ENCODE measurements at regions not wholly inside any gene's neighbourhood (a gene's known extent, or its start where the extent isn't known, plus 50 kb on each side); places are given as distances from the start of the nearest gene placed in this dataset.

DNA sequence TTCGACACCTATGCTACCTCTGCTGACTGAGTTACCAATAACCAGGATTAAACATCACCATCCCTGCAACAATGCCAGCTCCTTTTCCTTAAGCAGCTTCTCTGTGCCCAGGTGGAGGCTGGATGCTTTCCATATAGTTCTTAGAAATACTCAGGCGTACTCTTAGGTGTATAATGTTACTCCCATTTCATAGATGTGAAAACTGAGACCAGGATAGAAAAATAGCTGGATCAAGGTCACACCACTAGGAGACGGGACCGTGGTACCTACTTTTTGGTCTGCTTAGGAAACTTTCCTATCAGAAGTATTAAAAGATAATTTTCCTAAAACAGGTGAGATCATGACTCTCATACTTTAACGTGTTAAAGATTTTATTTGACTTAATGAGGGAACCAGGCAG, 141.7 kb upstream of the RPL38 start:
- DNase-seq: no peak

DNA sequence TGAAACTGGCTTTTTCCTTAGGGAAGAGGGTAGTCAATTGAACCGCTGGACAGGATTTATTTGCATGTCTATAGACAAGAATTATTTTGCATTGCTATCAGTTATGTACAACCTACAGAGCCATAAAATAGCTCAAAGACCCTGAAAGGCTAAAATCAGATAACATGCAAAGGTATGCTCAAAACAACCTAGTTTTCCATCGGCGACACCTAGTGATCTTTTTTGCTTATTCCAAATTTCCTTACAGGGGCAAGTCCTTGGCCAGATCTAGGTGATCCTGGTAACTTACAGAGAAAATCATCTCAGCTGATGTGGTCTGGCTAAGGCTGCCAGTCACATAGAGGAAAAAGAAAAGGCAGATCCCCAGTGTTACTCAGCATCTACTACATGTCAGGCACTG, 141.2 kb upstream of the RPL38 start:
- DNase-seq: no peak

DNA sequence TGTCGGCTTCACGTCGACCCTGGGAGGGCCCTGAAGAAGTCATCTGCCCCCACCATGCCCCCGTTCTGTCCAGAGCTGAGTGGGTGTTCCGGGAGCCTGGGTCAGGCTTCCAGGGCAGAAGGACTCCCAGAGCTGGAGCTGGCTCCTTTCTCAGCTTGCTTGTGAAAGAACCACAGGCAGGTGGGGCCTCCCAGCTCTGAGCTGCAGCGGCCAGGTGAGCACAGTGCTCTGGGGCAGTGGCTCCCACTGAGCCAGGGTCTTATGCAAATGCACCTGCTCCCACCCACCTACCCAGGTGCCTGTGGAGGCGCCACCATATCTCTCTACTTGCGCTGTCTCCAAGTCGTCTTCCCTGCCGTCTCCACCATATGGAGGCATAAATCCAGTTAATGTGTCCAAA, 140.0 kb upstream of the RPL38 start:
- DNase-seq: no peak

DNA sequence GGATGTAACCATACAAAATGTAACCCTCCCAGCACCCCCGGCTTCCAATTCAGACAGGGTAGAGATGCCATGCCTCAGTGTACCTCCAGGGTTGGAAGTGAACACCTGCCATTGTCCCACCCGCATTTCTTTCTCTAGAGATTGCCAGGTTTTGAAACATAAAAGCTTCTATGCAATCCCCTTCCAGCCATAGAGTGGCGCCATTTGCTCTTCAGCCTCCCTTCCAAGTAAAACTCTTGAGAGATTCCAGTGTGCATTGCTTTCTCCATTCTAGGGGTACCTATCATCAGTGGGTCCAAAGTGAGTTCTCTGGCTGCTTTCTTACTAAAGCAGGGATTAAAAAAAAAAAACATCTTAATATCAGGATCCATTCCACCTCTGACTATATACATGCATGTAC, 133.1 kb upstream of the RPL38 start:
- DNase-seq: no peak

DNA sequence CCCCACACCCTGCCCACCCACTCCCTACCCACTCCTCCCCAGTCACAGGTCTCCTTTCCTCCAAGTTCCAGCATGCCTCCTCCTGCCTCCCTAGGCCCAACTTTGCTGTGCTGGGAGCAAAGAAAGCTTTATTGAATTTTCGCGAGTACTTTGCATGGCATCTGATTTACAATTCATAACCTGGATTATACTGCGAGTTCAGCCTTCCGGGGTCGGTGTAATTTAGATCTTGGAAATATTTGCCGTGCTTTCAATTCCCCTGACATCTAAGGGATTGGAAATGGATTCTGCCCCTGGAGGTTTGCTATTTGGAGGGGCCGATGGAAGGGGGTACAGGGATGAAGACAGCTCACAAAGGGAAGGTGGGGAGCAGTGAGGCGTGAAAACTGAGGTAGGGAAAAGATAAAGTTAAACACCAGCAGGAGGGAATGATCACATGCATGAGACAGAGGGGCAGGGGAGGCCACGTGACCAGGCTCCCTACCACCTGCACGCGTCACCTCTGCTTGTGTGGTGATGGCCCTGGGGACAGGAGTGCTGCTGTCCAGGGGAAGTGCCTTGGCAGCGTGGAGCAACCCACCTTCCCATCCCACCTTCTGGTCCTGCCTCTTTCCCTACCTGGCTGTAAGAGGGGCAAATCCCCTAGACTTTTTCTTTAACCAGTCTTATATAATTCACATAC, 132.3 kb upstream of the RPL38 start:
- DNase-seq: peak; percentile 43

DNA sequence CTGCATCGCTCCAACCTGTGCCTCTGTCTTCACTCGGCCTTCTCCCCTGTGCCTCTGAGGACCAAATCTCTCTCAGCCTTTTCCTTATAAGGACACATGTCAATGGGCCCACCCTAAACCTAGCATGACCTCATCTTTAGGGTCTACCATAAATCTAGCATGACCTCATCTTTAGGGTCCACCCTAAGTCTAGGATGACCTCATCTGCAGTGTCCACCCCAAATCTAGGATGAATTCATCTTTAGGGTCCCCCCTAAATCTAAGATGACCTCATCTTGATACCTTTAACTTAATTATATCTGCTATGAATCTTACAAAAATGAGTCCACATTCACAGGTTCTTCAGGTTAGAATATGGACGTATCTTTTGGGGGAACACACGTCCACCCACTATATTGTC, 131.1 kb upstream of the RPL38 start:
- no peak for DNase-seq

DNA sequence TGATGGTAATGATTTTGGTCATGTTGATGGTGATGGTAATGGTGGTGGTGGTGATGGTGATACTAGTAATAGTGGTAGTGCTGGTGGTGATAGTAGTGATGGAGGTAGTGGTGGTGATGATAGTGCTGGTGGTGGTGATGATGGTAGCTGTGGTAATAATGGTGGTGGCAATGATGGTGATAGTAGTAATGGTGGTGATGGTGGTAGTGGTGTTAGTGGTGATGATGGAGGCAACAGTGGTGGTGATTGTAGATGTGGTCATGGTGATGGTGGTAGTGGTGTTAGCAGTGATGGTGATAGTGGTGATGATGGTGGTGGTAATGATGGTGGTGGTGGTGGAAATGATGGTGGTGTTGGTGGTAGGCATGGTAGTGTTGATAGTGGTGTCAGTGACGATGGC, 127.0 kb upstream of the RPL38 start:
- no peak for DNase-seq

DNA sequence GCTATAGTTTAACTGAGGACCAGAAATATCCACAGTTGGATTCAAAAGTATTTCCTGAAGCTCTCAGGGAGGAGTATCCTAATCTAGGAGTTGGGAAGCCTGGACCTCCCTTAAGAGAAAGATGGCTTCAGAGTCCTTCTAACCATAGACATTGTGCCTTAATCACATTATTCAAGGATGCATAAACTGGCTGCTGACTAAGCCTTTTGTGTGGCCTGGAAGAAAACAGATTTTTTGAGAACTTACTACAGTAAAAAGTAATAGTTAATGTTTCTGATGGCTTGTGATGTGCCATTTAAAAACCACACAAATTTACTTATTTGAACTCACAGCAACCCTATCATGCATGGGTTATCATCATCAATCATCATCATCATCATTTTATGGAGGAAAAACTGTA, 126.2 kb upstream of the RPL38 start:
- no peak for DNase-seq

DNA sequence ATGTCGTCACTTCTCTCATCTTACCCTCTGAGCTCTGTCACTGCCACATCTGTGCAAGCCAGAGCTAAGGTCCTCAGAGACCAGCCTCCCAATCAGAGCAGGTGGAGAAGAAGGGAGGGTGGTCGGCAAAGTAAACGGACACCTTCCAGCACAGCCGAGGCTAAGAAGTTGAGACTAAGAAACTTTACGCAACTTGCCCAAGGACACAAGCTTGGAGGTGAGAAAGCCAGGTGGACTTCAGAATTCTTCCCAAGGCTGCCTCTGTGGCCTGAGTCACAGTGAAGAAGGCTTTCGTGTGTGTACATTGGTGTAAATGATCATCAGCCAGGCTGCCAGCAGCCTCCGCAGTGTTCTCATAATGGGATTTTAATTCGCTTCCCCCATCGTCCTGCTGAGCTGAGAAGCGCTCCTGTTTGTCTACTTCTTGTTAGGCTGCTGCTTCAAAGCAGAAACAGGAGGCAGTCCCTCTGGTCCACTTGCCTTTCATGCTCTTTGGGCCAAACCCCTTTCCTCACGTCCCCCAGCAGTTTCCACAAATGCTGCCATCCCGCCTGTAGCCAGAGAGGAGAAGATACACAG, 125.0 kb upstream of the RPL38 start:
- DNase-seq: no peak

DNA sequence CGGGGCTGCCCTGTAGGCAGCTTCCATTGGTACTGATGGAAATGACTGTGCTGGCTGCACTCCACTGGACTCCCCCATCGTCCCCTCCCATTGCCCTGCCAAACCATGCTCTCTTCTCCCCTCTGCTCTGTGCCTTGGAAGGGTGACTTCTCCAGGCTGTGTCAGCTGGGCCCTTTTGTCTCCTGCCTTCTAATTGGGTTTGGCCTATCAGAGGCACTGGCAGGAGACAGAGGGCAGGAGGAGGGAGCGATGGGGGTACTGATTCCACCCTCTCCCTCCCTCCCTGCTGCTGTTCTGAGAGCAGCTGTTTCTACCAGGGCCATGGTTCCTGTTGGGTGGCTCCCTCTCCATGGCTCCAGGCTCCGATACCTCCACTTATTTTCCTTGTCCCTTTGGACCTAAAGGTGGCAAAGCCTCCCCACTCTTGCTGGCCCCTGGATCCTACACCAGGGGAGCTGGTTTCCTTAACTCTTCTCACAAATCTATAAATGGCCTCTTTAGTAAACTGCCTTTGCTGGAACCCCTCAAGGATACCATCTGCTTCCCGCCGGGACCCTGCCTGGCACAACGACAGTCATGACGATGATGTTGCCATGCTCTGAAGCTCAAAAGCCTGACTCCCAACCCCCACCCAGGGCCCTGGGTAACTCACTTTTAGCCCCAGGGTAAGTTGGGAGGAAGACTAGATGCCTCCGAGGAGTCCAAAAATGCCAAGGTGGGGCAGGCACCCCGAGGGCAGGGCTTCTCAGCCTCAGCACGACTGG, 123.8 kb upstream of the RPL38 start:
- DNase-seq: no peak

DNA sequence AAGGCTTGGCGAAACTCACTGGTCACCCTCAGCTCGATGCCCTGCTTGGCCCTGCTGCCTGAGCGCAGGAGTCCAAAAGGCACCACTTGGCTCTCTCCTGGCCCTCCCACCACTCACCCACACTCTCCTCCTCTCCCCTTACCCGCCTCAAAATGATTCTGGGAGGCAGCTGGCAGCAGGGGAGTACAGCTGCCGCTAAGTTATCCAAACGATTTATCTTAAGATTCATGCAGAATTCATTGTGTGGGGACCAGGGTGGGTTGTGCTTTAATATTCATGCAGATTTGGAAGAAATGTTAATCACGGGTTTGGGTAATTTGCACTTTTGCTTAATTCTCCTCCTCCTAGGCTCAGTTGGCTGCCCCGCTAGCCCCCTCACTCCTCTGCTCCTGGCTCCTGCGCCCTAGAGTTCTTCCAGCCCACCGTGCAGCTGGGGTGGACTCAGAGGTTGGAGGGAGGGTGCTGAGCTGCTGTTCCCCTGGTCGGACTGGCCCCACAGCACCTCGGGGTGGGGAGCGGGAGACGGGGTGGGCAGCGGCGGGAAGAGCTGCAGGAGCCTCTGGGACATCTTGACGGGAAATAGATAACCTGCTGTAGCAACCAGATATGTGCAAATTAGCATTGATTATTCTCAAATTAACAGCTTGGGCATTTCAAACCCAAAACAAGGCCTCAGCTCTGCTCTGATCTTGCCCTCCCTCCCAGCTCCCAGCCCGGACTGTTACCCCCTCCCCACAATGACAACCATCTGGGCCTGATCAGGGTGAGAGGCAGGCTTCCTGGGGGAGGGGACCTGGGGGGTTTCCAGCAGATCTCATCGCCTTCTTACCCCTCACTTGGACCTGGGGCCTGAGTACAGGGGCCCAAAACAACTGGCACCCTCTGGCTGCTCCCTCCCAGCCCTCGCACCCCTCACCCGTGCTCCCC, 122.6 kb upstream of the RPL38 start:
- no peak for DNase-seq

DNA sequence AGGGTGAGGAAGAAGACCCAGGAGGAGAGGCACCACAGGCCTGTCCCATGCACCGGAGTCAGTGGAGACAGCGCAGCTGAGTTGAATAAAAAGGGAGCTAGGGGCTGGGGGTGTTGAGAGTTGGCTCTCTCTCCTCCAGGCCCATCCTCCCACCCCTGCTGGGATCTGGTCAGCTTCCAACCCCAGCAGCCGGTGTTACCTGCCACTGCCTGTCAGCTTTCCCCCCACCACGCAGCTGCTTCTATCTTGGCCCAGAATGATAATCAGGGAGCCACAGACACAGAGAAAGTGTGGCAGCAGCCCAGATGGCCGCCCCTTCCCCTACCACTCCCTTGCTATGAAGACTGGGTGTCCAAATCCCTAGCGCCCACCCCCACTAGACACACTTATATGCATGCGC, 120.6 kb upstream of the RPL38 start:
- no peak for DNase-seq

DNA sequence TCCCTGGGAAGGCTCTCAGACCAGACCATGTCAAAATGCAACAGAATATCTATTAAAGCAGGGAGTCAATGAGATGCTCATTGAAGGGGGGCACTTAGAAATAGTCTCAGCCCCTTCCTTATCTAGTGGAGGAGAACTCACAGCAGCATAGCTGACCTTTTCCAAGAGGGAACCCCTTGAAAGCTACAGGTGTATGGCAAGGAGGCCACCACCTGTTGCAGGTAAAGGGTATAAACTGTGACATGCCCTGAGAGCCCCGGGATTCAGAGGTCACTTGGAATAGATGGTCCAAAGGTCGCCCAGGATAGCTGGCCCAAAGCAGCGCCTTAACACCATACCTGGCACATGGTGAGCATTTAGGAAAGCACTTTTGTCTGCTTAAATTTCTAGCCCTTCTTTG, 120.2 kb upstream of the RPL38 start:
- no peak for DNase-seq

DNA sequence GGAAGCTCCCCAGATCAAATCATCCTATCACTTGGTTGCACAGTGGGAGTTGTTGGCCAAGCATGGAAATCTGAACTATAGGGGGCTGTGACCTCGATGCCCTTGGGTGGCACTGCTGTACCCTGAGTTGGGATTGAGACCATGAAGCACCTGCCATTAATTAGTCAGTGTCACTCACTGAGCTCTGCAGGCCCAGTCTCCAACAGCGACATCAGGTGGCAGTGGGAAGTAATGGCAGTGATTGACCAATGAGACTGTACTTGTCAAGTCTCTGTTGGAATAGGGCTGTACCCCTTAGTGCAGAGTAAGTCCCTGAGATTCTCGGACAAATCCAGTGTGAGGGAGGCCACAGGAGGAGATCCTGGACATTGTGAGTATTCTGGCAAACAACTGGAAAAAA, 118.0 kb upstream of the RPL38 start:
- DNase-seq: no peak

DNA sequence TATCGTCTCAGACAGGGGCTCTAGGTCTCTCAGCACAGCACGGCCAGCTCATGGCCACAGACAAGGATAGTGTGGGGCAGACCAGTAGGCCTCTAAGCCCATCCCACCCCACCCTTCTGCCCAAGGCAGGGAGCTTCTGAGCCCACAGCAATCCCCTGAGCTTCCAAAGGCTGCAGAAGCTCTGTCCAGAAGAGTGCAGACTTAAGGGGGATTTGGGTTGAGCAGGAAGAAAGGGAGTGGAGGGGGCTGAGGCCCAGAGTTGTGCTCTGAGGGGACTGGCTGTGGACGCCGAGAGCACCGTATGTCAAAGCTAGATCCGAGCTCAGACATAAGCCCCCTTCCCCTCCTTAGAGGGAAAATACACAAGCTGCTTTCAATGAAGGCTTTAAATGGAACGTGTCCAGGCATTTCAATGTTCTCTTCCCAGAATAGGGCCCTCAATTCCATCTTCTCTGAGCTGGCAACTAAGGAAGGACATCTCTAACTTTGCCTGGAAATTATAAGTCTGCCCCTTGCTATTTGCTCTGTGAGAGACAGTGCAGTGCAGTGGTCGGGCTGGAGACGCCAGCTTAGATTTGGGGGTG, 116.4 kb upstream of the RPL38 start:
- DNase-seq: no peak

DNA sequence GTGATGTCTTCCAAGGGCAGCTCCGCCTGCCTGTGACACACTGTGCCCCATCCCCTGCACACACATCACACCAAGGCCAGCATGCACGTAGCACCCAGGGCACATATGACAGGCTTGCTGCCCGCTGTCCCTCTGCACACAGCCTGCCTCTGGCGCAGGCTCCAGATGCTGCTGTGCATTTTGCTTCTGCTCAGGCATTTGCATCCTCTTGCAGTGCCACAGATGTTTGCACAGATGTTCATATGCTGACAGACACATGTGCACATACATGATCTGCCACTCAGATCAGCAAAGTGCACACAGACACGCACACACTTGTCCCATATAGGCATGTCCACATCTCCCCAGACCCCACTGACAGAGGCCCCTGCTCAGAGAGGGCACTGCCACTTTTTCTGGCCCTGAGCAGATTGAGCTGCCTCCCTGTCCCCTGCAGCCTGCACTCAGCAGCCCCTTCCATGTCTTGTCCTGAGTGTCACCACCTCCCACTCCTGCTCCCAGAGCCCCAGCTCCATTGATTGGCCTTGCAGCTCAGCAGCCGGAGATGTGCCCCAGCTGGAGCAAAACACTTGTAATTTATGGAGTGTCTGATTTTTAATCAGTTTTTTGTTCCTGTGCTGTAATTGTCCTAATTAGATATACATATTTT, 115.1 kb upstream of the RPL38 start:
- no peak for DNase-seq

DNA sequence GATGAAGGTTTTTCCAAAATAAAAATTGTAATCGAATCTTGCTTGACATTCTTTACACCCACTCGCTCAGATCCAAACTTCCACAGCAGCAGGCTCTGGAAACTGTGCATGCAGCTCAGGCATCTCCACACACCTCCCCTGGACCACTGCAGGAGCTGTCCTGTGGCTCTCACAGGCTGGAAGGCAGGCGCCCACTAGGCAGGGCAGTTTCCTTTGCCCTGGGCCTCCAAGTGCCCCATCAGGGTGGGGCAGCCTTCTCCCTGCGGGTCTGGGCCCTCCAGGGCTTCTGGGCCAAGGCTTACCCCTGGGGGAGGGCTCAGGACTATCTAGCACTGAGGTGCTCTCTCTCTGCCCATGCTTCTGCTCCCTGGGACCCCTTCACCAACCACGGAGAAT, 114.5 kb upstream of the RPL38 start:
- DNase-seq: no peak

DNA sequence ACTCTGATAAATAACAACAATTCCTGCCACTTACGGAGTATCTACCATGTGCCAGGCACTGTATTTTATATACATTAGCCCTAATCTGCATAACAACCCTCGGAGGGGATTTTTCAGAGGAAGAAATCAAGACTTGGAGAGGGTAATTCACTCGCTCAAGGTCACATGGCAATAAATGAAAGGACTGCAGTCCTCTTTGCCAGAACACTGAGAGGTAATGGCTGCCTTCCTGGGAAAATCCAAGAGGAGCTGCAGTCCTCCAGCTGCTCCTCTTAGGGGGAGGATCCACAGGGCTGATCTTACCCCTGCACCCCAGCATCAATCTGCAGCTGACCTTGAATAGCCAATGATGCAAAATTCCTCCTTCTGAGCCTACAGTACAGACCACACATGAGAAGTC, 114.1 kb upstream of the RPL38 start:
- no peak for DNase-seq

DNA sequence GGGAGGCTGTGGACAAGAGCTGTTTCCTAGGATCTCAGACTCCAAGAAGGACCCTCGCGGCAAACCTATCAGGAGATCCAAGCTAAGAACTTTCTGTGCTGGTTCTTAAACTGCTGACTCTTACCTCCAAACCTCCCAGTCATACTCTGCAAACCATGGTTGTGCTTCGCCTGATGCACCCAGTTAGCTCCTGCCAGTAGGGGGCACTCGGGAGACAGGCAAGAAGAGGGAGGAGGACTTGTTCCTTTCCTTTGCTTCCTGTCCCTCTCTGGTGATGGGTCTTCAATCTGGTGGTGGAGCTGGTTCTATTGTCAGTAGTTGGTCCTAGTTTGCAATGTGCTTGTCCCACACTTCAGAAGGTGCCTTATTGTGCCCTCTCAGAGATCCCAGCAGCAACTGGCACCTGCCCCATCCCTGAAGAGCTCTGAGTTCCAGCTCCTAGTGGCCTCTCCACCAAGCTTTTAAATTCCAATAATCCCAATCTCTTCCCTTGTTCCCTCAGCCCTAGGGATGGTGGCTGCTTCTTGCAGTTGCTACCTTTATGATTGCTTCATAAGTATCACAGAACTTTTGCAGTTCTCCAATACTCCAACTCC, 113.5 kb upstream of the RPL38 start:
- DNase-seq: peak; percentile 48

DNA sequence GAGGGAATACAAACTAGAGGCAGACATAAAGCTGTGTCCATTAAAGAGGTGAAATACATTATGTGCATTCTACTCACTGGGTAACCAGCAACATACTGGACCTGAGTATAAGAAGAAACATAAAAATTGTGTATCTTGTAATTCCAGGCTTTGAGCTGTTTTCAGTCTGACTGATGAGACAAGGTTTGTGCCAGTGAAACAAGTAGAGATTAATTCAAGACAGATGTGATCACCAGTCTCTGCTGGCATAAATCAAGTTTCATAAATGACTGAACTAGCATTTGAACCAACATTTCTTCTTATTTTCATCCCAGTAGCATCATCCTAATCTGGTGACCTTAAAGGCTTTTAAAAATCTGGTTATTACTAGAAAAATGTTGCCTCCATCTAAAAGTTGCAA, 108.8 kb upstream of the RPL38 start:
- no peak for DNase-seq

DNA sequence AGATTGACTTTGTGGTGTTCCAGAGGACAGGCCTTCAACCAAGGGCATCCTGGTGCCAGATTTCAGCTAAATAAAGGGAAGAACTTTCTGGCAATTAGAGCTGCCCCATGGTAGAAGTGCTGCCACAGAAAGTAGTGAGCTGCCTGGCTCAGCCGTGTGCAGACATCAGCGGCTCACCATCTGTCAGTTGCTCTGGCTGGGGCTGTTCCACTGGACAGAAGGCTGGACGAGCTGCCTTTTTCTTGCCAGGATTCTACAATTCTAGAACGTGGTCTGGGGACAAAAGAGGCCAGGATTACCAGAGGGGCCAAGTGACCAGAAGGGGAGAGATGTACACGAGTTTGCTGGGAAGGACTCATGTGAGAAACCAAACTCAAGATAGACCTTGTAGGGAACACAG, 107.0 kb upstream of the RPL38 start:
- DNase-seq: no peak

Data from NCI-H510A treated with DMSO at 0.1 percent for 48 hours (cell line).